ENCODE measurements at regions not wholly inside any gene's neighbourhood (a gene's known extent, or its start where the extent isn't known, plus 50 kb on each side); places are given as distances from the start of the nearest gene placed in this dataset.

GRCh38 chr20:60494476-60494875 is 536.3 kb downstream of the CDH26 start:
- TF ChIP-seq EP300 (IDR thresholded peaks at IDR 0.05) (no peak), POLR2A (IDR thresholded peaks at IDR 0.05) (no peak)

Data from stomach (tissue), 4 donors.